ENCODE measurements at regions not wholly inside any gene's neighbourhood (a gene's known extent, or its start where the extent isn't known, plus 50 kb on each side); places are given as distances from the start of the nearest gene placed in this dataset.

DNA sequence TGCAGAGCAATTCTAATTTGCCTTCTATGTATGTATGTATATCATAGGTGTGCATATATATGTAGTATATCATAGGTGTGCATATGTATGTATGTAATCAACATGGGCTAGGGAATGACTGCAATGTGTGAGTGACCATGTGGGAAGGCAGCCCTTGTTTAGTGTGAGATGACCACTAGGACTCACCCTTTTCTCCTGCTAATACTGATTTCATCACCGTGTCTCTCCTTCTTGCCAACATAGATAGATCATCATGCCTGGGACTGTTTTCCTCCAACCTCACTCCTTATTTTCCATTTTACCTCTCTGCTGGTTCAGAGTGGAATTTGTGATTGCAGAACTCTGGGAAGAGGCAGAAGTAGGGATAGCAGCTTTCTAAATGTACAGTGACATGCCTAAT, 63.6 kb upstream of the SFRP2 start:
- TF ChIP-seq CTCF (conservative IDR thresholded peaks at IDR 0.05 in 1 of 2, IDR thresholded peaks at IDR 0.05 in 1 of 2; ENCODE audit: low read depth in 1 of 2, low read length in 2 of 2), result no peak
- no peak for TF ChIP-seq EZH2 (IDR thresholded peaks at IDR 0.05; ENCODE audit: low read length, missing control alignments)
